Epithelial cell of proximal tubule (primary cell): ENCODE measurements at regions not wholly inside any gene's neighbourhood (a gene's known extent, or its start where the extent isn't known, plus 50 kb on each side); places are given as distances from the start of the nearest gene placed in this dataset.

Experiments used
- DNase-seq: peaks from one replicate; pipeline ENCODE4 v3.0.0-alpha.2; 2011; ENCODE audit warnings: low read depth
- H3K4me3 ChIP-seq: 2 replicates; pipeline ENCODE4 v1.5.1; 2011; ENCODE audit warnings: low read depth, mild to moderate bottlenecking, low read length
- TF ChIP-seq, protein P1 (sequence below): conservative IDR thresholded peaks from 2 replicates; pipeline ENCODE4 v1.5.1; 2012; ENCODE audit warnings: low read depth, mild to moderate bottlenecking, low read length

DNA sequence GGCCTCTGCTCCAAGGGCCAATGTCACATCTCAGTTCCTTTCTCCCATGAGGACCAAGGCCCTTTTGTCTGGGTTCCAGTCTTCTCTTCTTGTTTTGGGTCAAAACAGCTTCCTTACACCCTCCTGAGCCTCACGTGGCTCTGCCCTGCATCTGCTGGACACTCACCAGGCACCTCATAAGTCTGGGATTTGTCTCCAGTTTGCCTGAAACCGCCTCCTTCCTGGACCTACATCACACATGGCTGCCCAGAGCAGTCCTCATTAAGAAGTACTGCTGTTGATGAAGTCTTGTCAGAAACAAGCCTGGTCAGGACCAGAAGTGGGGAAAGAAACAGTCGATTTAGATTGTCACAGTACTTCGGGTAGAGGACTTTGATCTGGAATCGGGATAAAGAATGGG is 173.4 kb upstream of the BMPER start:
- no peak for DNase-seq
- H3K4me3 ChIP-seq: no peak overlapping the region
- TF ChIP-seq, protein P1, sequence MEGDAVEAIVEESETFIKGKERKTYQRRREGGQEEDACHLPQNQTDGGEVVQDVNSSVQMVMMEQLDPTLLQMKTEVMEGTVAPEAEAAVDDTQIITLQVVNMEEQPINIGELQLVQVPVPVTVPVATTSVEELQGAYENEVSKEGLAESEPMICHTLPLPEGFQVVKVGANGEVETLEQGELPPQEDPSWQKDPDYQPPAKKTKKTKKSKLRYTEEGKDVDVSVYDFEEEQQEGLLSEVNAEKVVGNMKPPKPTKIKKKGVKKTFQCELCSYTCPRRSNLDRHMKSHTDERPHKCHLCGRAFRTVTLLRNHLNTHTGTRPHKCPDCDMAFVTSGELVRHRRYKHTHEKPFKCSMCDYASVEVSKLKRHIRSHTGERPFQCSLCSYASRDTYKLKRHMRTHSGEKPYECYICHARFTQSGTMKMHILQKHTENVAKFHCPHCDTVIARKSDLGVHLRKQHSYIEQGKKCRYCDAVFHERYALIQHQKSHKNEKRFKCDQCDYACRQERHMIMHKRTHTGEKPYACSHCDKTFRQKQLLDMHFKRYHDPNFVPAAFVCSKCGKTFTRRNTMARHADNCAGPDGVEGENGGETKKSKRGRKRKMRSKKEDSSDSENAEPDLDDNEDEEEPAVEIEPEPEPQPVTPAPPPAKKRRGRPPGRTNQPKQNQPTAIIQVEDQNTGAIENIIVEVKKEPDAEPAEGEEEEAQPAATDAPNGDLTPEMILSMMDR: no peak

DNA sequence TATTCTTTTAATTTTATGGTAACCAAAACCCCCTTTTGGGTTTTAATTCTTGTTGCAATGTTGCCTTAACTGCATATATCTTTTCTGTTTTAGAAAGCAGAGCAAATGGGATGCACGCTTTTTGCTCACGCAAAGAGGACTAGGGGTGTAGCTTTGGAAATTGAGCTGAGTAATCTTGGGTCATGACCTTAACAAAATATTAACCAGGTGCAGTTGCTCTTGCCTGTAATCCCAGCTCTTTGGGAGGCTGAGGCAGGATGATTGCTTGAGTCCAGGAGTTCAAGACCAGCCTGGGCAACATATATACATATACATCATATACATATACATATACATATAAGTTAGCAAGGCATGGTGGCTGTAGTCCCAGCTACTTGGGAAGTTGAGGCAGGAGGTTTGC is 172.9 kb upstream of the BMPER start:
- DNase-seq: no peak
- TF ChIP-seq, protein P1: no peak

DNA sequence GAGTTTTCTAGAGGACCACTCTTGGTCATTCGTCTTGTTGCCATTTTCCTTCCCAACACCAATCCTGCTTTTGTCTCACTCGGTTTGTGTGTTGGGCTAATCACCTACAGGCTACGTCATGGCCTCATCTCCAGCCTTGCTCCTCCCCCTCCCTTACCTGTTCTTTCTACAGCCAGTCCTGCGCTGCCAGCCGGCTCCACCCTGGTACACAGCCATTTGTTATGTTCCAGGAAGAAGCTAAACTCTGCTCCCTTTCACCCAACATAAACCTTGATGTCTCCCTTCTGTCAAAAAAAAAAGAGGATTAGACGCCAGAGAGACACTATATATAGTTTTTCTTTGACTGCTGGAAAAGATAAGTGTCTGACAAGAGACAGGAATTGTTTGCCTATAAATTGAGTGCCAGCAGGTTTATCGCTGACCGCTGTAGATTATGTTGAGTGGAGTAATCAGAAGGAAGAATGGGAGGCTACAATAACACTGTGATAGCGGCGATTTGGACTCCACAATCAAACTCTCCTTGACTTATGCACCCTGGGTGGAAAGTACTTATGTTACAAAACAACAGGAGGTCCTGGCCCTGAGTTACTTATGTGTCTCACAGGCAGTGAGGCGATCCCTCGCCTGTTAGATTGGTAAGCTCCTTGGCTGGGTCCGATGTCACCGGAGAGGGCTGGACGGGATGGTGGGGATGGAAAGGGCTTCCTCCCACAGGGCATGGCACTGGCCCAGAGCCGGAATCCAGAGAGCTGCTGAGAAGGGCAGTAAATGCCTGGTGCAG is 171.3 kb upstream of the BMPER start:
- DNase-seq: no peak
- TF ChIP-seq, protein P1: no peak
- no peak overlapping the region for H3K4me3 ChIP-seq

More for the DNA sequence above, 172.9 kb upstream of the BMPER start:
- no peak overlapping the region for H3K4me3 ChIP-seq

DNA sequence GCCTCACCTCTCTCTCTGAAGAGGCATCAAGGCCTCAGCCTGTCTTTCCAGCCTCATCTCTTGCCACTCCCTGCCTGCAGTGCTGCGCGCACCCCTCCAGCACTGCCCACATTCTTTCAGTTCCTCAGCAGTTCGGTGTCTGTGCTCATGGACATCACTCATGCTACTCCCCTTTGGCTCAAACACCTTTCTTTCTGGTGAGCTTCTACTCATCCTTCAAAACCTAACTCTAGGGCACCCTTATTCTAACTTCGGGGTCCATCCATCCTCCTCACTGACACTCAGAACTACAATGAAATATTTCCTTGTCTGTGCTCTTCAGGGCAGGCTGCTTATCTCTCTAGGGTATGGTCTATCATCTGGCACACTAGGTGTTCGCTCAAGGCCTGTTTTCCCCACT is 169.9 kb upstream of the BMPER start:
- TF ChIP-seq, protein P1: no peak

DNA sequence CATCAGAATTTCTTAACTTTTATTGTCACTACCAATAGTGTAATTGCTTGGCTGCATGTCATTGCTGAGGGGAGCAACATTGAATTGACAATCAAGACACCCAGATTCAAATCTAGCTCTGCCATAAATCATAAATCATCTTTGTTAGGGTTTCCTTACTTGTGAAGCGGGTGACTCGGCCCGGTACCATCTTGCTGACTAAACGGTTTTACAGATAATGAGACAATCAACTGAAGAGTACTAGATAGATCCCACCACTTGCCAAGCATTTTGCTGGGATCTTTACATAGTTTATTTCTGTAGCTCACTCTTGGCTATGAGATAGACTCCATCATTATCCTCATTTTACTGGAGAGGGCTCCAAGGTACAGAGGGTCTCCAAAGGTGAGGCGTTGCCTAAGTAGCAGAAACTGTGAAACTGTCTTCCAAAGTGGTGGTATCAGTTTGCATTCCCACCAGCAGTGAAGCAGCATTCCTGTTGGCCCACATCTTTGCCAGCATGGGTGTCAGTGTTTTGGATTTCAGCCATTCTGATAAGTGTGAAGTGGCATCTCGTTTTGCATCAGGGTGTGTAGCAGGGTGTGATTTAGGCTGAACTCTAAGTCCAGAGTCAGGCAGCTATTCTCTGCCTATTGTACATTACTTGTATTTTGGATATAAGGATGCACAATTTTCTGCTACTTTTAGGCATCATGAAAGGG is 168.7 kb upstream of the BMPER start:
- DNase-seq: no peak
- TF ChIP-seq, protein P1: no peak
- H3K4me3 ChIP-seq: no peak overlapping the region

More for the DNA sequence above, 169.9 kb upstream of the BMPER start:
- H3K4me3 ChIP-seq: no peak overlapping the region
- DNase-seq: no peak

DNA sequence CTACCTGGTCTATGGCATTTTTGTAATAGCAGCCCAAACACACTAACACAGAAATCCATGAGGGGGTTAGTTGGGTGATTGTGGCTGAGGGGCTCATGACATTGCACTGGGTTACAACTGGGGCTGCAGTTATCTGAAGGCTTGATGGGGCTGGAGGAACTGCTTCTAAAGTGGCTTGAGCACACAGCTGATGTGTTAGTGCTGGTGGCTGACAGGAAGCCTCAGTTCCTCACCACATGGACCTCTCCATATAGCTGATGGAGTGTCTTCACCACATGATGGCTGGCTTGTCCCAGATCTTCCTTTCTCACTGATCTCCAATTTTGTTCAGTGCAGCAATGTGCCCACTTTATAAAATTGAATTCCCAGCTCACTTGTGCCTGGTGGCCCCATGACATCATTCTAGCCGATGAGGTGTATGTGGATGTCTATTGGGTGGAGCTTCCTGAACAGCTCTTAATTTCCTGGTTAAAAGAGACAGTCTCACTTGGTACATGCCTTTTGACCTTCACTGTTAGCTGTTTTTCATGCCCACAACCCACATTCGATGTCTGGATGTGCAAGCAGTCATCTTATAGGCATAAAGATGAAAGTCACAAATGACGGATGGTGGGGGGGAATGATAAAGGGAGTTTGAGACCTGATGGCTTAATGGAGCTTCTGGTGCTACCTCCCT is 166.9 kb upstream of the BMPER start:
- H3K4me3 ChIP-seq: no peak overlapping the region
- no peak for DNase-seq
- TF ChIP-seq, protein P1: no peak
